GM12878 (cell line): ENCODE measurements at regions not wholly inside any gene's neighbourhood (a gene's known extent, or its start where the extent isn't known, plus 50 kb on each side); places are given as distances from the start of the nearest gene placed in this dataset.

Experiments used
- ATAC-seq: fragments of 200-7000 bp; cut with Tn5 transposase; 3 replicates; pipeline ENCODE4 v1.9.1; 2020; ENCODE audit warnings: mild to moderate bottlenecking, moderate library complexity
- BruUV-seq: library from RNA; stranded (reverse); fragments of 400-500 nt; replicated peaks from 2 replicates; lab custom pipeline; 2021; lab: Mats Ljungman, UMichigan
- CTCF ChIA-PET: fragments of 300-600 bp; sonication (Branson Sonifier 250); formaldehyde crosslinking; extraction: SDS; loops from one replicate; lab custom pipeline; 2021; ENCODE audit warnings: inconsistent platforms; lab: Yijun Ruan, JAX
- POLR2A ChIA-PET: fragments of 350-600 bp; formaldehyde crosslinking; extraction: SDS; loops from one replicate; lab custom pipeline; 2021; ENCODE audit warnings: inconsistent platforms; lab: Charles Lee
- RAD21 ChIA-PET: fragments of 300-600 bp; sonication (Branson Sonifier 250); formaldehyde crosslinking; loops from one replicate; lab custom pipeline; 2023; ENCODE audit warnings: antibody characterized with exemption; ENCODE audit not compliant: unreplicated experiment; lab: Charles Lee
- SMC1A ChIA-PET: fragments of 300-600 bp; sonication (Branson Sonifier 250); formaldehyde crosslinking; loops from one replicate; lab custom pipeline; 2023; ENCODE audit not compliant: unreplicated experiment, uncharacterized antibody; lab: Charles Lee
- DNase-seq: peaks from one replicate; pipeline ENCODE4 v3.0.0-alpha.2; 2011; ENCODE audit warnings: low read depth, low spot score
- FAIRE-seq: peaks from 3 replicates; lab custom pipeline; 2011; peaks lifted over from hg19 to GRCh38; lab: Jason Lieb, UNC
- H2AFZ ChIP-seq: 2 replicates; pipeline ENCODE4 v1.6.0; 2011; ENCODE audit warnings: low read depth, low read length, control low read depth; ENCODE audit not compliant: control insufficient read depth
- H3K27ac ChIP-seq: 2 replicates; pipeline ENCODE4 v1.5.1; 2011; ENCODE audit warnings: control low read depth; ENCODE audit not compliant: control insufficient read depth, insufficient read depth
- H3K27me3 ChIP-seq, 2 experiments: replicated peaks in 1 of 2; 2 replicates each; pipeline versions ENCODE4 v1.6.0 to v1.6.1; 2011; ENCODE audit warnings: low read length in 1 of 2; ENCODE audit not compliant: control insufficient read depth in 2 of 2, insufficient read depth in 2 of 2
- H3K36me3 ChIP-seq, 2 experiments: 2 replicates each; pipeline ENCODE4 v1.5.1; 2011; ENCODE audit warnings: low read length in 1 of 2; ENCODE audit not compliant: control insufficient read depth in 2 of 2, insufficient read depth in 2 of 2
- H3K4me1 ChIP-seq: 2 replicates; pipeline ENCODE4 v1.6.1; 2011; ENCODE audit warnings: mild to moderate bottlenecking, low read length, moderate library complexity, mixed read lengths; ENCODE audit not compliant: control insufficient read depth, insufficient read depth
- H3K4me2 ChIP-seq: 2 replicates; pipeline ENCODE4 v1.6.0; 2011; ENCODE audit warnings: control low read depth; ENCODE audit not compliant: control insufficient read depth, insufficient read depth
- H3K4me3 ChIP-seq: fragments of 200-600 bp; sonication (generic); 2 replicates; pipeline ENCODE4 v1.5.1; 2016
- H3K79me2 ChIP-seq: 2 replicates; pipeline ENCODE4 v1.6.0; 2011; ENCODE audit warnings: low read length; ENCODE audit not compliant: control insufficient read depth, insufficient read depth
- H3K9ac ChIP-seq: 2 replicates; pipeline ENCODE4 v1.8.0; 2011; ENCODE audit warnings: low read length, control low read depth, mixed read lengths; ENCODE audit not compliant: control insufficient read depth, insufficient read depth
- H3K9me3 ChIP-seq: replicated peaks from 3 replicates; pipeline ENCODE4 v1.5.1; 2011; ENCODE audit warnings: mild to moderate bottlenecking, low read length; ENCODE audit not compliant: control insufficient read depth, insufficient read depth
- H4K20me1 ChIP-seq: 2 replicates; pipeline ENCODE4 v1.6.0; 2011; ENCODE audit not compliant: control insufficient read depth, insufficient read depth
- CHD2 ChIP-seq: IDR thresholded peaks from 2 replicates; pipeline ENCODE4 v1.6.1; 2011; ENCODE audit warnings: low read depth, low read length, improper control_type of control experiment, borderline replicate concordance
- JUNB ChIP-seq: IDR thresholded peaks from 2 replicates; pipeline ENCODE4 v1.6.1; 2016; ENCODE audit warnings: antibody characterized with exemption, mild to moderate bottlenecking
- MLLT1 ChIP-seq: fragments of 450-650 bp; IDR thresholded peaks from 2 replicates; pipeline ENCODE4 v1.6.1; 2016; ENCODE audit warnings: mild to moderate bottlenecking
- MXI1 ChIP-seq: fragments of 150-350 bp; IDR thresholded peaks from 2 replicates; pipeline ENCODE4 v1.6.1; 2011; ENCODE audit warnings: low read depth, mild to moderate bottlenecking, inconsistent platforms, low read length, improper control_type of control experiment
- NFYA ChIP-seq: IDR thresholded peaks from 2 replicates; pipeline ENCODE4 v1.6.1; 2011; ENCODE audit warnings: low read depth, mild to moderate bottlenecking, low read length, improper control_type of control experiment, borderline replicate concordance
- RFX5 ChIP-seq: IDR thresholded peaks from 2 replicates; pipeline ENCODE4 v1.6.1; 2011; ENCODE audit warnings: low read depth, low read length, improper control_type of control experiment
- SRF ChIP-seq, 2 experiments: IDR thresholded peaks; 2 replicates each; pipeline ENCODE4 v1.6.1; 2011; ENCODE audit warnings: low read depth in 2 of 2, low read length in 2 of 2, mild to moderate bottlenecking in 1 of 2, moderate library complexity in 1 of 2
- YY1 ChIP-seq: IDR thresholded peaks from 2 replicates; pipeline ENCODE4 v1.6.1; 2011; ENCODE audit warnings: low read depth, mild to moderate bottlenecking, low read length
- ZBTB11 ChIP-seq: fragments of 450-650 bp; formaldehyde crosslinking; IDR thresholded peaks from 2 replicates; pipeline ENCODE4 v1.5.0; 2022; ENCODE audit warnings: mild to moderate bottlenecking, missing genetic modification characterization
- WGBS: methylation state at CpG from one replicate; pipeline ENCODE4 v1.1.6; 2016; ENCODE audit warnings: low lambda C conversion rate; ENCODE audit not compliant: insufficient replicate concordance, insufficient coverage; ENCODE audit errors: missing lambda C conversion rate; 5-methylcytosine and 5-hydroxymethylcytosine counted together
- in situ Hi-C: fragments of 300-500 bp; cut with MboI; formaldehyde crosslinking; loops from 9 replicates; pipeline ENCODE4 v1.14.3; 2018; ENCODE audit warnings: mixed read lengths
- intact Hi-C: fragments of 100-400 bp; cut with micrococcal nuclease; formaldehyde crosslinking; loops from one replicate; pipeline ENCODE4 v1.14.2; 2022; ENCODE audit not compliant: unreplicated experiment

- ATAC-seq (no peak), DNase-seq (no peak), FAIRE-seq (no peak)
- CTCF ChIA-PET: interaction anchor here (0.6 kb wide), 1 partner anchor 423 kb away, joined by 3 read pairs; no protein-coding TSS in a partner anchor
- no peak overlapping the region for H3K27ac ChIP-seq
- in situ Hi-C loops: no loop called here
- no peaks in the 10 kb centered on the region for H4K20me1 ChIP-seq
- no peaks in the 10 kb centered on the region for H3K27me3 ChIP-seq
- intact Hi-C loops: no loop called here
- no TSS peak for BruUV-seq
- no peak overlapping the region for H3K4me3 ChIP-seq
- no peaks in the 10 kb centered on the region for H3K36me3 ChIP-seq
- H3K4me1 ChIP-seq: no peaks in the 10 kb centered on the region
- H3K79me2 ChIP-seq: no peaks in the 10 kb centered on the region
- POLR2A ChIA-PET: no interaction called here
- H3K9ac ChIP-seq: no peak overlapping the region
- H3K4me2 ChIP-seq: no peak overlapping the region
- TF ChIP-seq NFYA (no peak), MXI1 (no peak), JUNB (no peak), RFX5 (no peak), ZBTB11 (CRISPR knock-in tag) (no peak), YY1 (no peak), MLLT1 (no peak), SRF (IDR thresholded peaks at IDR 0.05; ENCODE audit: low read depth in 2 of 2, low read length in 2 of 2) (no peak), CHD2 (no peak)
- RAD21 ChIA-PET: no interaction called here
- no peak overlapping the region for H2AFZ ChIP-seq
- H3K9me3 ChIP-seq: no peaks in the 10 kb centered on the region
- SMC1A ChIA-PET: interaction anchor here (1.1 kb wide), 1 partner anchor 14 kb away, joined by 3 read pairs; no protein-coding TSS in a partner anchor
- WGBS: 30% methylated on average over 3 of the region's 3 CpGs
Observed at GRCh38 chr11:24163146-24163545, 333.7 kb upstream of the LUZP2 start.
